NCI-H510A (cell line): ENCODE measurements at regions not wholly inside any gene's neighbourhood (a gene's known extent, or its start where the extent isn't known, plus 50 kb on each side); places are given as distances from the start of the nearest gene placed in this dataset.
"Not testable (repeated sequence)": the region's sequence is repeated elsewhere in the genome, so short reads cannot be mapped to it uniquely, and the experiment has no call there.

Experiments
- DNase-seq: peaks from one replicate; lab custom pipeline; 2025; lab: John Stamatoyannopoulos, UW

GRCh38 chr14:106201376-106201775 is 675.0 kb downstream of the TMEM121 start:
- no peak for DNase-seq

- DNase-seq = no peak
Measured at GRCh38 chr14:106203438-106203837, 677.1 kb downstream of the TMEM121 start.

GRCh38 chr14:106204063-106204462 is 677.7 kb downstream of the TMEM121 start:
- no peak for DNase-seq

DNA sequence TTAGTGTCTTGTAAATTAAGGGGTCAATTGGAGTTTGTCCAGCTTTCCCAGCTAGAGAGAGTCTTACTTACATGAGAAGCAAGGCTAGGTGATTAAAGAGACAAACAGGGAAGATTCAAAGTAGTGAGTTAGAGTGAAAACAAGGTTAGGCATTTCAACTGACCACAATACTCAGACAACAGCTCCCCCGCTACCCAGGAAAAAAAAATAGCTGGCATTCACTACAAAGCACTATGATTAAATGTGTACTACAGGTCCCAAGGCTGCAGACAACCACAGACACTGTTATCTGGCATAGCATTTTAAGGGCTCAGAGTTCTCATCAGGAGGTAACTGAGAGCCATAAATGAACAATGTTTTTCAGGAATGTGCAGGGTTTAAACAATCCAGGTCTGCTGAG is 680.9 kb downstream of the TMEM121 start:
- no peak for DNase-seq

- no peak for DNase-seq
Measured at GRCh38 chr14:106208794-106209193, 682.4 kb downstream of the TMEM121 start.

GRCh38 chr14:106209755-106210154 is 683.4 kb downstream of the TMEM121 start:
- no peak for DNase-seq

DNA sequence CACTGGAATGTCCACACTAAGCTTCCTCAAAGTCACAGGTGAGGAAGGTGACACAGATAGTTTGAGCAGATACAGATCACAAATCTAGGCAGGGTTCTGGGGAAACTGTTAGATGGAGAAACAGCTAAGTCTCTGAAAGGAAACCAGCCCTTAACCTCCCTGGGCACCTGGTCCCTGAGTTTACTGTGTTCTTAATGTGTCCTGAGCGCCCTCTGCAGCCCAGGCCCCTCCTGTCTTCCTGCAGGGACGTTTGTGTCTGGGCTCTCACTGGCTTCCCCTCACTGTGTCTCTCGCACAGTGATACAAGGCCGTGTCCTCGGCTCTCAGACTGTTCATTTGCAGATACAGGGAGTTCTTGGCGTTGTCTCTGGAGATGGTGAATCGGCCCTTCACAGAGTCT is 684.3 kb downstream of the TMEM121 start:
- no peak for DNase-seq

GRCh38 chr14:106211334-106211900 is 685.0 kb downstream of the TMEM121 start:
- DNase-seq = no peak

DNA sequence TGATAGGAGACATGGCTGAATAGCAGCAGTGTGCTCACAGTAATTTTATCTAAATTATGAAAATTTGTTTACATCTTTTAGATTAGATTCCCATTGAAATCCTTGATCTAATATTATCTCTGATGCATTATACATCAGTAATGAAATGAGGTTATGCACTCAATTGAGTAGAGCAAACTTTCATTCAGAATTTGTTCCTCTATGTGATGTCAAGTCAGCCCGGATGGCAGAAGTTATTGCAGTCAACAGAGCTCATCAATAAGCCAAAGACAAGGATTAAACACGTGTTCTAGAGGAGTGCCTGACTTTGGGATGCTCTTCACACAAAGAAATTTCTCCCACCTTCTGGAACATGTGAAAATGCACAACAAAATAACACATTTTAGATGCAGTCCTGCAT is 688.8 kb downstream of the TMEM121 start:
- DNase-seq = no peak

DNA sequence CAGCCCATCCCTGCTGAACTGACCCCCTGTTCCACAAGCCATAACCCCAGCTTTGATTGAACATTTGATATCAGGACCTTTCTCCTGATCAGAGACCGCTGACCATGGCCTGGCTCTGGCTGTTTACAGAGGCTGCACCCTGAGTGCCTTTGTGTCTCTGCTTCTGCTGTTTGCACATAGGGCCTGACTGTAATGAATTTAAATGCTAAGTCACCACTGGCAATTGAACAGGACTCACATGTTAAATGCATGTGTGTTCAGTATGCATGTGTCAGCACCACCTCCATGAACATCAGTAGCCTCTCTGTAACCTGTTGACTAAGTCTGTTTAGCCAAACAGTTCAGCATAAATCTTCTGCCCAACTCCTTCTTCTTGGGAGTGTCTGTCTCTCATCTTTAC is 690.3 kb downstream of the TMEM121 start:
- DNase-seq = no peak

GRCh38 chr14:106218174-106218573 is 691.8 kb downstream of the TMEM121 start:
- no peak for DNase-seq

DNA sequence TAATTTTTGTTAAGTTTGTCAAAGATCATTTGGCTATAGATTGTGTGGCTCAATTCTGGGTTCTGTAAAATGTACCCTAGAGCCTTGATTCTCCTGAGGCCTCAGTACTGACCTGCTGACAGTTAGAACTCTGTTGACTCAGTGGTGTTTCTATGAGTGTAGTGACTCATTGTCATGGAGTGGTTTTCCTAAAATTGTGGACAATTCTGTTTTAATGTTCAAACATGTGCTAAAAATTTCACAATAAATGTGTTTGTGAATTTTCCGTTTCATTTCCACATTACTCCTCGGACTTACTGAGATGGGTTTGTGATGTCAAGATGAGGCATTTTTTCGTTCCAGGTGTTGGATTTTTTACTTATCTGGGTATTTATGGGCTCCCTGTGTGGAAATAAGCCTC is 695.9 kb downstream of the TMEM121 start:
- no peak for DNase-seq

- DNase-seq = no peak
Measured at GRCh38 chr14:106222731-106223130, 696.3 kb downstream of the TMEM121 start.

GRCh38 chr14:106227793-106228192 is 701.4 kb downstream of the TMEM121 start:
- DNase-seq = no peak

- no peak for DNase-seq
Measured at GRCh38 chr14:106228541-106229158, 702.3 kb downstream of the TMEM121 start.

DNA sequence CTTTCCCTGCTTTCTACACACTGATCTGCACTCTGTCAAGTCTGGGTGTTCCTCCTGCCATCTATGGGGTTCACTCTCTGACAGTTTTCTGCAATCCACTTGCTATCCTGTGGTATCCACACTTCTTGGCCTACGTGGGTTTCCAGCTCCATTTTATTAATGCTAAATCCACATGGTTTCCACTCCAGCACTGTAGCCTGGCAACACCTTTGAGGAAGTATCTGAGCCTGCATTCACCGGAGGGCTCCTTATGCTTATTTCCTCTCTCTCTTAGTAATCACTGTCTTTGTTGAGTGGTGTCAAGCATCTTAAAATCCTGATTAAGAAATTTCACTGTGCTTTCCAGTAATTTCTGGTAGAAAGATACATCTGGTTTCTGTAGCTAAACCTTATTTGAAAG is 703.7 kb downstream of the TMEM121 start:
- no peak for DNase-seq

DNA sequence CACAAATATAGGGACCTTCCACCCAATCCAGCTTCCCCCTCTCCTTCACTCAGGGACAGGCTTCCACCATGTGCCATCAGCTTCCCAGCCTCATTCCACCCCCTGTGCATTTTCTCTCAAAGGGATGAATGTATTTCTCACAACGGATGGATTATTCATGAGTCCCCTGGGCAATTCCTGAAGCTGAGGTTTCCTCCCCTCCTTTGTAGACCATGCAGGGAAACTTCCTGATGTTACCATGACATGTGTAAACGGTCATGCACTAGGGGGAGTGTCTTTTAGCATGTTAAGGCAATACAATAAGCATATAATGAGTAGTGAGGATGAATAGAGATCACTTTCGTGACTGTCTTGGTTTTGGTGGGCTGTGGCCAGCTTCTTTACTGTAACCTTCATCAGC is 706.8 kb downstream of the TMEM121 start:
- not testable (repeated sequence) for DNase-seq

- not testable (repeated sequence) for DNase-seq
Measured at GRCh38 chr14:106234525-106235254, 708.3 kb downstream of the TMEM121 start.

- no peak for DNase-seq
Measured at GRCh38 chr14:106235356-106236159, 709.2 kb downstream of the TMEM121 start.

DNA sequence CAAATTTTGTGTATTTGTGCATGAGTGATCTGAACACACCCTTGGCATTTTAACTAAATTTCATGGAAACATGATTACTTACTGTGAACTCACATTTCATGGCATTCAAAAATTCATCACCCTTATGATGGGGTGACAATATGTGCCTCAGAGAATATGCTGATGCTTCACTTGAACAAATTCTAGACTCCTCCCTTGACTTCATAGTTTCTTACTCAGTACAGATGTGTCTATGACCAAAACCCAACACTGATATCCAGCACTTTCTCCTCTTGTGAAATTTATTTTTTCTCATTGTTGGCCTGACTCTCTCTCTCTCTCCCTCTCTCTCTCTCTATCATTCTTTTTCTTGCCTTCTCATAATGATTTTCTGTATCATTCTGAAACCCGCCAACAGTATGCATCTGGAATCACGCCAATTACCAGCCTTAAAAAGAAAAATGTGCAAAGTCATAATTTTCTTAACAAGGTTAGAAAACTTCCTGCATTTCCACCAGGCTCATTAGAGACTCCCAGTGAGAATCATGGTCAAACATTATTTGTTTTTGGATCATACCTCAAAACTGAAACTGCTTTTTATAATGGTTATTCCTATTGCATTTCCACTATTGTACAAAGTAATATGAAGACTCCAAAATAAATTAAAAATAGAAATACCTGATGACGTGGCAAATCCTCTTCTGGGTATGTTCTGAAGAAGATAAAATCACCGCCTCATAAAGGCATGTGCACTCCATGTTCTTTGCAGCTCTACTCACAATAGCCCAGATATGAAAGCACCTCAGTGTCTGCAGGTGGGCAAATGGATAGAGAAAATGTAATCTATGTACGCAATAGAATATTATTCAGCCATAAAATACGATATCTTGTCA is 722.2 kb downstream of the TMEM121 start:
- no peak for DNase-seq

DNA sequence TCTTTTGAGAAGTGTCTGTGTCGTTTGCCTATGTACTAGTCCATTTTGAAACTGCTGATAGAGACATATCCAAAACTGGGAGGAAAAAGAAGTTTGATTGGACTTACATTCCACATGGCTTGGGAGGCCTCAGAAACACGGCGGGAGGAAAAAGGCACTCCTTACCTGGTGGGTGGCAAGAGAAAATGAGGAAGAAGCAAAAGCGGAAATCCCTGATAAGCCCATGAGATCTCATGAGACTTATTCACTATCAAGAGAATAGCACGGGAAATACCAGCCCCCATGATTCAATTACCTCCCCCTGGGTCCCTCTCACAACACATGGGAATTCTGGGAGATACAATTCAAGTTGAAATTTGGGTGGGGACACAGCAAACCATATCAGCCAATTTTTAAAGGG is 727.6 kb downstream of the TMEM121 start:
- DNase-seq = not testable (repeated sequence)

DNA sequence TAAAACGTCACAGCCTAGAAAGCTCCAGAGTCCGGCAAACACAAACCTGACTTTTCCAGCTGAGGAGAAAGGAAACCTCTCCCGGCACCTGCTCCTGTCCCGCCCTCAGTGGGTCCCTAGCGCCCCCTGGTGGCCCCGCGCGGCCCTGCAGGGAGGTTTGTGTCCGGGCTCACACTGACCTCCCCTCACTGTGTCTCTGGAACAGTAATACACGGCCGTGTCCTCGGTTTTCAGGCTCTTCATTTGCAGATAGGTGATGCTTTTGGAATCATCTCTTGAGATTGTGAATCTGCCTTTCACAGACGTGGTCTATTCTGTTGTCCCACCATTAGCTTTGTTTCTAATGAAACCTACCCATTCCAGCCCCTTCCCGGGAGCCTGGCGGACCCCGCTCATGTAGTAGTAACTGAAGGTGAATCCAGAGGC is 731.2 kb downstream of the TMEM121 start:
- not testable (repeated sequence) for DNase-seq
